ENCODE measurements at regions not wholly inside any gene's neighbourhood (a gene's known extent, or its start where the extent isn't known, plus 50 kb on each side); places are given as distances from the start of the nearest gene placed in this dataset.

- peaks cover 20% of the 10 kb centered on the region for H3K9me3 Mint-ChIP-seq
- H3K27ac Mint-ChIP-seq = peak overlapping the region; percentile 52
- H3K36me3 Mint-ChIP-seq = no peaks in the 10 kb centered on the region
- H3K4me1 Mint-ChIP-seq = peaks cover 37% of the 10 kb centered on the region
- no peak overlapping the region for H3K4me3 Mint-ChIP-seq
- TF ChIP-seq CTCF (IDR thresholded peaks at IDR 0.05; ENCODE audit: unreplicated experiment) = no peak
- no peaks in the 10 kb centered on the region for H3K27me3 Mint-ChIP-seq (ENCODE audit: low read depth)
- DNase-seq (ENCODE audit: low spot score in 2 of 2, unreplicated experiment in 2 of 2) = no peak
Observed at GRCh38 chr9:88235615-88236014, 97.3 kb upstream of the SPATA31C2 start.

GRCh38 chr9:88234114-88234513 lies 95.8 kb upstream of the SPATA31C2 start:
- peaks cover 26% of the 10 kb centered on the region for H3K9me3 Mint-ChIP-seq
- no peaks in the 10 kb centered on the region for H3K36me3 Mint-ChIP-seq
- H3K4me3 Mint-ChIP-seq = no peak overlapping the region
- no peaks in the 10 kb centered on the region for H3K27me3 Mint-ChIP-seq (ENCODE audit: low read depth)
- DNase-seq (ENCODE audit: low spot score in 2 of 2, unreplicated experiment in 2 of 2) = no peak
- no peak for TF ChIP-seq CTCF (IDR thresholded peaks at IDR 0.05; ENCODE audit: unreplicated experiment)
- H3K27ac Mint-ChIP-seq = no peak overlapping the region
- H3K4me1 Mint-ChIP-seq = peaks cover 36% of the 10 kb centered on the region

- H3K36me3 Mint-ChIP-seq = no peaks in the 10 kb centered on the region
- no peak for DNase-seq (ENCODE audit: low spot score in 2 of 2, unreplicated experiment in 2 of 2)
- H3K9me3 Mint-ChIP-seq = peaks cover 26% of the 10 kb centered on the region
- no peak overlapping the region for H3K27ac Mint-ChIP-seq
- no peak for TF ChIP-seq CTCF (IDR thresholded peaks at IDR 0.05; ENCODE audit: unreplicated experiment)
- H3K4me1 Mint-ChIP-seq = peaks cover 35% of the 10 kb centered on the region
- H3K27me3 Mint-ChIP-seq (ENCODE audit: low read depth) = no peaks in the 10 kb centered on the region
- no peak overlapping the region for H3K4me3 Mint-ChIP-seq
Observed at GRCh38 chr9:88233091-88233490, 94.8 kb upstream of the SPATA31C2 start.

GRCh38 chr9:88230612-88231011 lies 92.3 kb upstream of the SPATA31C2 start:
- Mint-ChIP-seq H3K27ac (no peak overlapping the region), H3K9me3 (peaks cover 26% of the 10 kb centered on the region), H3K4me3 (no peak overlapping the region), H3K36me3 (no peaks in the 10 kb centered on the region), H3K27me3 (ENCODE audit: low read depth) (no peaks in the 10 kb centered on the region), H3K4me1 (peaks cover 12% of the 10 kb centered on the region)
- no peak for TF ChIP-seq CTCF (IDR thresholded peaks at IDR 0.05; ENCODE audit: unreplicated experiment)
- DNase-seq (ENCODE audit: low spot score in 2 of 2, unreplicated experiment in 2 of 2) = no peak

- no peaks in the 10 kb centered on the region for H3K27me3 Mint-ChIP-seq (ENCODE audit: low read depth)
- no peak for DNase-seq (ENCODE audit: low spot score in 2 of 2, unreplicated experiment in 2 of 2)
Observed at GRCh38 chr9:88229434-88229833, 91.2 kb upstream of the SPATA31C2 start.

More at GRCh38 chr9:88229434-88229833, 91.2 kb upstream of the SPATA31C2 start:
- no peak overlapping the region for H3K4me3 Mint-ChIP-seq
- no peak overlapping the region for H3K27ac Mint-ChIP-seq
- no peaks in the 10 kb centered on the region for H3K36me3 Mint-ChIP-seq
- H3K4me1 Mint-ChIP-seq = peaks cover 3% of the 10 kb centered on the region
- peaks cover 26% of the 10 kb centered on the region for H3K9me3 Mint-ChIP-seq
- no peak for TF ChIP-seq CTCF (IDR thresholded peaks at IDR 0.05; ENCODE audit: unreplicated experiment)
